Germinal center (tissue), 1 donor: ENCODE measurements at regions not wholly inside any gene's neighbourhood (a gene's known extent, or its start where the extent isn't known, plus 50 kb on each side); places are given as distances from the start of the nearest gene placed in this dataset.
A peak's percentile ranks its signal among the peaks of the same experiment; 100 is the strongest.
"Not testable (repeated sequence)": the region's sequence is repeated elsewhere in the genome, so short reads cannot be mapped to it uniquely, and the experiment has no call there.

Experiments used
- DNase-seq: peaks from one replicate; pipeline ENCODE4 v3.0.0; 2012; ENCODE audit warnings: mixed read lengths, low spot score

DNA sequence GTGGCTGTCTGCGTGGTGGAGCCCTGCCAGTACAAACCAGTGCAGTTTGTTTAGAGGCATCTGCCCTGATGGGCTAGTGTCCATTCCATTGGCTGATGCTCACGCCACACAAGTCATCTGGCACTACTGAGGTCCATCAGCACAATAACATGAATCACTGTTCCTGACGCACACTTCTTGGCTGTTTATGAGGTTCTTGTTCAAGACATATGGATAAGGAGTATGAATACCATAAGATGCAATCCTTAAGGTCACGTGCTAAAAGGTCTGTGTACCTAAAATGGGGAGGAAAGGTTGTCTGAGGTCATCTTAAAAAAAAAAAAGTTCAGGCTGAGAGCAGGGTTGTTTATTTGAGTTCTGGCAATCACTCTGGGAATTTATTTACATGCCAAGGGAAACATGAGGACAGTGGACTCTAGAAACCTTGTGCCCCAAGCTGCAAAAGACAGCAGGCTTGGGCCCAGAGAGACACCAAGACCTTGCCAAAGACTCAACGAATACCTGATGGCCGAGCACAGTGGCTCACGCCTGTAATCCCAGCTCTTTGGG lies 54.1 kb upstream of the SHLD1 start:
- DNase-seq = no peak

DNA sequence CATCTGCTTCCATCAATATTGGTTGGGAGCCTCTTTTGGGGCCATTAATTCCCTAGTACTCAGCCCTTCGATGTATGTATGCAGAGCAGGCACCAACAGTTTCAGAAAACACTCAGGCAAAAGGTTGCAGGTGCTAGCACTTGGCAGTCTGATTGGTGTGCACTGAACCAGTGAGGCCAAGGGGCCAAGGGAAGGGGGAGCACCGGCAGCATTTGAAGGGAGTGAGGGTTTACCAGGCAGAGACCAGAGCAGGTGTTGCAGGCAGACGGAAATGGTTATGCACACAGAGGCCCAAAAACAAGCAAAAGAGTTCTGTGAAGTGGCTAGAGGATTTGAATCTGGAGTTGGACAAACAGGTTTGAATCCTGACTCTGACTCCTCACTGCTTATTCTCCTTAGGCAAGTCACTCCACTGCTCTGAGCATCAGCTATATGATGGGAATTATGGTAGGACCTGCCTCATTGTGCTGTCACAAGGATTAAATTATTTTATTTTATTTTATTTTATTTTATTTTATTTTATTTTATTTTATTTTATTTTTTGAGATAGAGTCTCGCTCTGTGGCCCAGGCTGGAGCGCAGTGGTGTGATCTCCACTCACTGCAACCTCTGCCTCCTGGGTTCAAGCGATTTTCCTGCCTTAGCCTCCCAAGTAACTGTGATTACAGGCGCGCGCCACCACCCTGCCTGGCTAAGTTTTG lies 58.1 kb upstream of the SHLD1 start:
- peak; percentile 86 for DNase-seq

DNA sequence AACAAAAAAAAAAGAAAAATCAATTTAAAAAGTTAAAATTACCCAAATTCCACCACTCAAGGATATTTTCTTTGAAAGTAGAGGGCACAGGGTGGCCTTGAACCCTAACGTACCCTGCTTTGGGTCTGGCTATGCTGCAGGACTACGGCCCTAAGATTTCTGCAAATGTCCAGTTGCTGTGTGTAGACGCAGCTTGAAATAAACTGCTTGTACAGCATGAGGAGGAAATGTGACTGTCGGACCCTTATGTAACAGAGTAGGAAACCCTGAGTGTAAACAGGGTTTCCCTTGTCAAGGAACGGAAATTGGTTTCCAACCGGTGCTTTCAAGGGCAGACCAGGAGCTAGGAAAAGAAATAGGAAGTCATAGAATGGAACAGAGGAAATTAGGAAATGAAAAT lies 60.7 kb upstream of the SHLD1 start:
- DNase-seq = no peak

GRCh38 chr20:5688431-5688972 lies 61.7 kb upstream of the SHLD1 start:
- no peak for DNase-seq

- DNase-seq = no peak
These were observed 62.3 kb upstream of the SHLD1 start for GRCh38 chr20:5687884-5688283.

- no peak for DNase-seq
These were observed 63.7 kb upstream of the SHLD1 start for GRCh38 chr20:5686384-5687105.

DNA sequence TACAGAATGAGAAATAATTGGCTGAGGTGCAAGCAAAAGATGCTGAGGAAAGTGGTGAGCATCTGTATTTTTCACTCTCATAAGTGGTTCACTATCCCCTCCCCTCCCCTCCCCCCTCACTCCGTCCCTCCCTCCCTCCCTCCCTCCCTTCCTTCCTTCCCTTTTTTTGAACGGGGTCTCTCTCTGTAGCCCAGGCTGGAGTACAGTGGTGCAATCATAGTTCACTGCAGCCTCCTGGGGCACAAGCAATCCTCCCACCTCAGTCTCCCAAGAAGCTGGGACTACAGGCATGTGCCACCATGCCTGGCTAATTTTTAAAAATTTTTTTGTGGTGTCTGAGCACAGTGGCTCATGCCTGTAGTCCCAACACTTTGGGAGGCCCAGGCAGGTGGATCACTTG lies 67.6 kb upstream of the SHLD1 start:
- not testable (repeated sequence) for DNase-seq

- DNase-seq = no peak
These were observed 69.4 kb upstream of the GPCPD1 start for GRCh38 chr20:5680192-5680591.

- DNase-seq = no peak
These were observed 68.0 kb upstream of the GPCPD1 start for GRCh38 chr20:5678777-5679176.

DNA sequence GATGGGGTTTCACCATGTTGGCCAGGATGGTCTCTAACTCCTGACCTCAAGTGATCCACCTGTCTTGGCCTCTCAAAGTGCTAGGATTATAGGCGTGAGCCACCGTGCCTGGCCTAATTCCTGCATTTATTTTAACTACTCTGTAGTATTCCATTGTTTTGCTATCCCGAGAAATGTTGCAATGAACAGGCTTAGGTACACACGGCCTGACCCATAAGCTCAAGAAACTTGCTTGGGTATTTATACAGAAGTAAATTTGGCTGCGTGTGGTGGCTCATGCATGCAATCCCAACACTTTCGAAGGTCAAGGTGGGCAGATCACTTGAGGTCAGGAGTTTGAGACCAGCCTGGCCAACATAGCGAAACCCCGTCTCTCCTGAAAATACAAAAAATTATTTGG lies 67.1 kb upstream of the GPCPD1 start:
- not testable (repeated sequence) for DNase-seq

GRCh38 chr20:5677389-5677788 lies 66.6 kb upstream of the GPCPD1 start:
- DNase-seq = no peak

GRCh38 chr20:5675103-5676091 lies 64.6 kb upstream of the GPCPD1 start:
- peak; percentile 69 for DNase-seq

GRCh38 chr20:5674176-5674660 lies 63.4 kb upstream of the GPCPD1 start:
- DNase-seq = peak; percentile 66

- DNase-seq = no peak
These were observed 60.1 kb upstream of the GPCPD1 start for GRCh38 chr20:5670874-5671273.

GRCh38 chr20:5670036-5670536 lies 59.3 kb upstream of the GPCPD1 start:
- DNase-seq = no peak

GRCh38 chr20:5668529-5668868 lies 57.7 kb upstream of the GPCPD1 start:
- no peak for DNase-seq

- no peak for DNase-seq
These were observed 57.1 kb upstream of the GPCPD1 start for GRCh38 chr20:5667705-5668528.

GRCh38 chr20:5665417-5665816 lies 54.6 kb upstream of the GPCPD1 start:
- DNase-seq = peak; percentile 54

DNA sequence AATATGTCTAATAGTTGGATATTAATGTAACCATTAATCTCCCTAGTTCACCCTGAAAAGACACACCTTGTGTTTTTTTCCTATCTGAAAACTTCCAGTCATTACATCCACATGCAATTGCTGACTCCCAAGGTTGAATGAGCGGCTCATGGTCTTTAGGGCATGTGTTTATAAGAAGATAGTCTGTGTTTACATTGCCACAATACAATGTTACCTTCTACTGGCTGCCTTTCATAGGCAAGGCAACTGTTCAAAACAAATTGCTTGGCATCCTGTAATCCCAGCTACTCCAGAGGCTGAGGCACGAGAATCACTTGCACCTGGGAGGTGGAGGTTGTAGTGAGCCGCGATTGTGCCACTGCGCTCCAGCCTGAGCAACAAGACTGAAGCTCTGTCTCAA lies 52.6 kb upstream of the GPCPD1 start:
- no peak for DNase-seq

DNA sequence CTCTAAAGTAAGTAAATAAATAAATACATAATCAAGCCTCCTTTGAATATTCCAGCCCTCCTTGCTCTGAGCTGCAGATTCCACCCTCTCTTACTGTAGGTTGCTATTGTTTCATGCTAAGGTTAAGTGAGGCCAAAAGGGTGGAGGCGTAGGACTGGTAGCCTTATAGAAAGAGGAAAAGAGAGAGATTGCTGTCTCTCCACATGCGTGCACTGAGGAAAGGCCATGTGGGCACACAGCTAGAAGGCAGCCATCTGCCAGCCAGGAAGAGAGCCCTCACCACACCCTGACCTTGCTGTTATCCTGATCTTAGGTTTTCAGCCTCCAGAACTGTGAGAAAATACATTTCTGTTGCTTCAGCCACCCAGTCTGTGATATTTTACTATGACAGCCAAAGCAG lies 52.0 kb upstream of the GPCPD1 start:
- DNase-seq = no peak

DNA sequence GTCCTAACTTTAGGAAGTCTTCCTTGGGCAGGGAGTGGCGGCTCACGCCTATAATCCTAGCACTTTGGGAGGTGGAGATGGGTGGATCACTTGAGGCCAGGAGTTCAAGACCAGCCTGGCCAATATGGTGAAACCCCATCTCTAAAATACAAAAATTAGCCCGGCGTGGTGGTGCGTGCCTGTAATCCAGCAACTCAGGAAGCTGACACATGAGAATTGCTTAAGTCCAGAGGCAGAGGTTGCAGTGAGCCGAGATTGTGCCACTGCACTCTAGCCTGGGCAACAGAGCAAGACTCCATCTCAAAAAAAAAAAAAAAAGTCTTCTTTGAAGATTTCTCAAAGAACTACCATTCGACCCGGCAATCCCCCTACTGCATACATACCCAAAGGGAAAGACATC lies 50.0 kb upstream of the GPCPD1 start:
- DNase-seq = not testable (repeated sequence)
